ENCODE measurements at regions not wholly inside any gene's neighbourhood (a gene's known extent, or its start where the extent isn't known, plus 50 kb on each side); places are given as distances from the start of the nearest gene placed in this dataset.

DNA sequence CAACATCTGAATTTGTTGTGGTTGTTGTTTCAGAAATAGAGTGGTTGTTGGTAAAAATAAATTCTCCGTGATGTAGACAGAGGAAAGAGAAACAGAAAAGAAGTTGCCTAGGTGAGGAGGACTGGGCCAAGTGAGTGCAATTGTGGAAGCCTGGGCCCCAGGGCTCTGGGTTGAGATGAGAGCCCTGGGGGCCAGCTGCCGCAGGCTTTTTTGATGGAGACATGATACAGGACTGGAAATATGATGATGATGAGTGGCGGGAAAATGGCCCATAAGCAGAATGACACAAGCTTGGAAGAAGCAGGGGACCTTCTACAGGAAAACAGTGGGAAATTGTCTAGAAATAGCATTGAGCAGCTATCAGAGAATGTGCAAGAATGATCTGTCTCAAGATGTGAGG lies 181.8 kb downstream of the TDRD15 start:
- TF ChIP-seq CBFB (CRISPR knock-in tag; IDR thresholded peaks at IDR 0.05) (no peak), ZNF24 (IDR thresholded peaks at IDR 0.05) (no peak)

Measured in HepG2 (cell line).